ENCODE measurements at regions not wholly inside any gene's neighbourhood (a gene's known extent, or its start where the extent isn't known, plus 50 kb on each side); places are given as distances from the start of the nearest gene placed in this dataset.

GRCh38 chr5:96595300-96596090 lies 66.7 kb upstream of the CAST start:
- H3F3A ChIP-seq (ENCODE audit: insufficient read depth, low read length, poor library complexity, severe bottlenecking) = no peaks in the 10 kb centered on the region
- no peak overlapping the region for H3K4me2 ChIP-seq (ENCODE audit: low read length)
- H3K9ac ChIP-seq (ENCODE audit: low read length) = no peak overlapping the region
- H4K20me1 ChIP-seq (ENCODE audit: insufficient read depth) = no peaks in the 10 kb centered on the region
- H3K27ac ChIP-seq (ENCODE audit: low read length) = no peak overlapping the region
- H3K4me3 ChIP-seq (ENCODE audit: low read length) = no peak overlapping the region
- H3K9me2 ChIP-seq (ENCODE audit: insufficient read depth, low read length) = no peaks in the 10 kb centered on the region
- H3K79me2 ChIP-seq (replicated peaks; ENCODE audit: insufficient read depth, low read length) = no peaks in the 10 kb centered on the region
- no peak overlapping the region for H2AFZ ChIP-seq (ENCODE audit: low read depth, low read length)
- H3K9me3 ChIP-seq (ENCODE audit: low read length) = no peaks in the 10 kb centered on the region
- H3K36me3 ChIP-seq (ENCODE audit: insufficient read depth, low read length) = no peaks in the 10 kb centered on the region
- no peaks in the 10 kb centered on the region for H3K27me3 ChIP-seq (ENCODE audit: insufficient read depth, low read depth, low read length)
- TF ChIP-seq CTCF (IDR thresholded peaks at IDR 0.05; ENCODE audit: poor library complexity, severe bottlenecking) (no peak), SMC3 (conservative IDR thresholded peaks at IDR 0.05; ENCODE audit: poor library complexity) (no peak), TAF1 (IDR thresholded peaks at IDR 0.05; ENCODE audit: low read depth) (no peak)

GRCh38 chr5:96597438-96598020 lies 64.6 kb upstream of the CAST start:
- H3K27ac ChIP-seq (ENCODE audit: low read length) = no peak overlapping the region

GRCh38 chr5:96601200-96601599 lies 61.0 kb upstream of the CAST start:
- no peak overlapping the region for H3K9ac ChIP-seq (ENCODE audit: low read length)
- no peaks in the 10 kb centered on the region for H3K9me3 ChIP-seq (ENCODE audit: low read length)
- H3K4me2 ChIP-seq (ENCODE audit: low read length) = no peak overlapping the region
- H3K36me3 ChIP-seq (ENCODE audit: insufficient read depth, low read length) = no peaks in the 10 kb centered on the region
- H3K27ac ChIP-seq (ENCODE audit: low read length) = no peak overlapping the region
- no peaks in the 10 kb centered on the region for H3F3A ChIP-seq (ENCODE audit: insufficient read depth, low read length, poor library complexity, severe bottlenecking)
- no peaks in the 10 kb centered on the region for H3K9me2 ChIP-seq (ENCODE audit: insufficient read depth, low read length)
- H3K4me3 ChIP-seq (ENCODE audit: low read length) = no peak overlapping the region
- H4K20me1 ChIP-seq (ENCODE audit: insufficient read depth) = no peaks in the 10 kb centered on the region
- H3K27me3 ChIP-seq (ENCODE audit: insufficient read depth, low read depth, low read length) = no peaks in the 10 kb centered on the region
- no peaks in the 10 kb centered on the region for H3K79me2 ChIP-seq (replicated peaks; ENCODE audit: insufficient read depth, low read length)
- no peak overlapping the region for H2AFZ ChIP-seq (ENCODE audit: low read depth, low read length)
- TF ChIP-seq REST (IDR thresholded peaks at IDR 0.05; ENCODE audit: borderline replicate concordance) (no peak), MXI1 (conservative IDR thresholded peaks at IDR 0.05; ENCODE audit: poor library complexity, severe bottlenecking) (no peak), EP300 (conservative IDR thresholded peaks at IDR 0.05; ENCODE audit: poor library complexity, severe bottlenecking) (no peak)

More at GRCh38 chr5:96597438-96598020, 64.6 kb upstream of the CAST start:
- Histone ChIP-seq H3K27me3 (ENCODE audit: insufficient read depth, low read depth, low read length) (no peaks in the 10 kb centered on the region), H3K9ac (ENCODE audit: low read length) (no peak overlapping the region), H3K9me2 (ENCODE audit: insufficient read depth, low read length) (no peaks in the 10 kb centered on the region), H2AFZ (ENCODE audit: low read depth, low read length) (no peak overlapping the region), H3K4me2 (ENCODE audit: low read length) (no peak overlapping the region), H3K9me3 (ENCODE audit: low read length) (no peaks in the 10 kb centered on the region), H3K36me3 (ENCODE audit: insufficient read depth, low read length) (no peaks in the 10 kb centered on the region), H4K20me1 (ENCODE audit: insufficient read depth) (no peaks in the 10 kb centered on the region), H3F3A (ENCODE audit: insufficient read depth, low read length, poor library complexity, severe bottlenecking) (no peaks in the 10 kb centered on the region), H3K4me3 (ENCODE audit: low read length) (no peak overlapping the region), H3K79me2 (replicated peaks; ENCODE audit: insufficient read depth, low read length) (no peaks in the 10 kb centered on the region)
- TF ChIP-seq RAD21 (conservative IDR thresholded peaks at IDR 0.05) (no peak), EZH2 (IDR thresholded peaks at IDR 0.05; ENCODE audit: borderline replicate concordance, insufficient read depth, low read length, poor library complexity, severe bottlenecking) (no peak)
